ENCODE measurements at regions not wholly inside any gene's neighbourhood (a gene's known extent, or its start where the extent isn't known, plus 50 kb on each side); places are given as distances from the start of the nearest gene placed in this dataset.
"Not testable (repeated sequence)": the region's sequence is repeated elsewhere in the genome, so short reads cannot be mapped to it uniquely, and the experiment has no call there.

- in situ Hi-C loops (cut with MboI; ENCODE audit: low sequenced_read_pairs in 4 of 4): no loop called here
Measured at GRCh38 chr17:52419229-52419641, 260.7 kb upstream of the CA10 start.

GRCh38 chr17:52410781-52411180 is 252.3 kb upstream of the CA10 start:
- in situ Hi-C loops (cut with MboI; ENCODE audit: low sequenced_read_pairs in 4 of 4): no loop called here
- TF ChIP-seq CTCF (IDR thresholded peaks at IDR 0.05 in 4 of 5, conservative IDR thresholded peaks at IDR 0.05 in 1 of 5) (no peak), POLR2A (IDR thresholded peaks at IDR 0.05) (no peak)
- H3K9me3 ChIP-seq: no peaks in the 10 kb centered on the region
- peaks cover 0 to 3% of the 10 kb centered on the region in 2 donors for H3K4me1 ChIP-seq
- DNase-seq: no peak
- no peak overlapping the region for H3K27ac ChIP-seq
- no peaks in the 10 kb centered on the region for H3K27me3 ChIP-seq
- ATAC-seq: no peak
- intact Hi-C loops (cut with DNase I; ENCODE audit: low total_unique reads): no loop called here
- H3K36me3 ChIP-seq: no peaks in the 10 kb centered on the region
- no peak overlapping the region for H3K4me3 ChIP-seq

More at GRCh38 chr17:52419229-52419641, 260.7 kb upstream of the CA10 start:
- Histone ChIP-seq H3K27me3 (no peaks in the 10 kb centered on the region), H3K4me3 (no peak overlapping the region), H3K9me3 (no peaks in the 10 kb centered on the region), H3K27ac (no peak overlapping the region), H3K4me1 (peaks cover 4 to 5% of the 10 kb centered on the region in 2 donors), H3K36me3 (no peaks in the 10 kb centered on the region)
- intact Hi-C loops (cut with DNase I; ENCODE audit: low total_unique reads): no loop called here
- DNase-seq (no peak), ATAC-seq (no peak)
- TF ChIP-seq POLR2A (IDR thresholded peaks at IDR 0.05) (no peak), CTCF (IDR thresholded peaks at IDR 0.05 in 4 of 5, conservative IDR thresholded peaks at IDR 0.05 in 1 of 5) (no peak)

GRCh38 chr17:52409222-52409621 is 250.7 kb upstream of the CA10 start:
- H3K9me3 ChIP-seq; H3K4me1 ChIP-seq; H3K27me3 ChIP-seq; intact Hi-C loops (cut with DNase I; ENCODE audit: low total_unique reads); H3K4me3 ChIP-seq; H3K27ac ChIP-seq; ATAC-seq; H3K36me3 ChIP-seq; DNase-seq; in situ Hi-C loops (cut with MboI; ENCODE audit: low sequenced_read_pairs in 4 of 4): not testable (repeated sequence)

- Histone ChIP-seq H3K36me3 (no peaks in the 10 kb centered on the region), H3K4me1 (no peaks in the 10 kb centered on the region), H3K27me3 (no peaks in the 10 kb centered on the region), H3K9me3 (no peaks in the 10 kb centered on the region), H3K27ac (no peak overlapping the region), H3K4me3 (no peak overlapping the region)
- ATAC-seq (no peak), DNase-seq (no peak)
- intact Hi-C loops (cut with DNase I; ENCODE audit: low total_unique reads) (no loop called here), in situ Hi-C loops (cut with MboI; ENCODE audit: low sequenced_read_pairs in 4 of 4) (no loop called here)
- no peak for TF ChIP-seq POLR2A (IDR thresholded peaks at IDR 0.05)
- no peak for TF ChIP-seq CTCF (IDR thresholded peaks at IDR 0.05 in 4 of 5, conservative IDR thresholded peaks at IDR 0.05 in 1 of 5)
Measured at GRCh38 chr17:52395308-52395707, 236.8 kb upstream of the CA10 start.

- H3K36me3 ChIP-seq: no peaks in the 10 kb centered on the region
- H3K4me1 ChIP-seq: no peaks in the 10 kb centered on the region
- TF ChIP-seq POLR2A (IDR thresholded peaks at IDR 0.05) (no peak), CTCF (IDR thresholded peaks at IDR 0.05 in 4 of 5, conservative IDR thresholded peaks at IDR 0.05 in 1 of 5) (no peak)
- no peaks in the 10 kb centered on the region for H3K9me3 ChIP-seq
- H3K27ac ChIP-seq: no peak overlapping the region
- intact Hi-C loops (cut with DNase I; ENCODE audit: low total_unique reads) (no loop called here), in situ Hi-C loops (cut with MboI; ENCODE audit: low sequenced_read_pairs in 4 of 4) (no loop called here)
- no peak overlapping the region for H3K4me3 ChIP-seq
- ATAC-seq (no peak), DNase-seq (no peak)
- H3K27me3 ChIP-seq: no peaks in the 10 kb centered on the region
Measured at GRCh38 chr17:52390422-52390821, 231.9 kb upstream of the CA10 start.
